ENCODE measurements at regions not wholly inside any gene's neighbourhood (a gene's known extent, or its start where the extent isn't known, plus 50 kb on each side); places are given as distances from the start of the nearest gene placed in this dataset.

DNA sequence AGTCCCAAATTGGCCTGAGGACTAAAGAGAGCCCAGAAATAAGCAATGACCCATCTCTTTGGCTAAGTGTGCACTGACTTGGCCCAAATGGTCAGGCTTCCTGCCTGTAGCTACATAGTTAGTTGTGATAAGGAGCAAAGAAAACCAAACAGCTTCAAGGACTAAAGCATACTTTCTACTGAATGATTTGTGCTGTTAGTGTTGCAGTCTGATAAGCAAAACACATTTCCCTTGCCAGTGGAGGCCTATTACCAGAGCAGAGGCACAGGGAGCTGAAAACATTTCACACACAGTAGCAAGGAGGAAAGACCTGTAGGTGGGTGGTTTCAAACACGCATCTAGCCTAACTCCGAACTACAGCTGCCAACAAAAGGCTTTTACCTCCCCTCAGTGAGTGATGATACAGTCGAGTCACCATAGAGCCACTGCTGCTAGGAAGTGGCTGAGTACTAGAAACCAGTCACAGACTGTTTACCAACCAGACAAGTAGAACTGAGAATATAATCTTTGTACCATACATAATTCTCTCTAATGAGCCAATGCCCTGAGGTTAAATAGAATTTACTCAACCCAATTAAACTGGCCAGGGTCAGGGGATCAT, 222.3 kb upstream of the THBS1 start:
- DNase-seq (ENCODE audit: low read depth, low spot score) (peak; percentile 97), FAIRE-seq (peak; percentile 53)
- dilution Hi-C loops (cut with MboI; ENCODE audit: extremely low pct_ligation_motif_present, low sequenced_read_pairs) = loop anchor here (25.0 kb wide), 1 partner anchor 171 kb away; no protein-coding TSS in a partner anchor
- Histone ChIP-seq H3K79me2 (ENCODE audit: control insufficient read depth, insufficient read depth, low read length) (no peaks in the 10 kb centered on the region), H3K9ac (replicated peaks; ENCODE audit: extremely low read depth, insufficient read depth, low read length) (peak overlapping the region; percentile 31), H2AFZ (ENCODE audit: low read depth, low read length) (peak overlapping the region; percentile 16), H3K27ac (ENCODE audit: insufficient read depth, low read depth, low read length) (peak overlapping the region; percentile 100), H3K27me3 (ENCODE audit: control insufficient read depth in 2 of 2, insufficient read depth in 2 of 2, low read length in 2 of 2) (no peaks in the 10 kb centered on the region), H3K4me3 (replicated peaks in 1 of 3; ENCODE audit: insufficient read depth in 1 of 3, low read depth in 1 of 3, low read length in 3 of 3) (no peak overlapping the region), H3K36me3 (ENCODE audit: control insufficient read depth in 2 of 2, extremely low read depth in 1 of 2, insufficient read depth in 2 of 2, low read length in 2 of 2) (no peaks in the 10 kb centered on the region), H3K4me1 (ENCODE audit: control insufficient read depth, extremely low read depth, insufficient read depth, low read length) (peaks cover 63% of the 10 kb centered on the region), H3K4me2 (ENCODE audit: insufficient read depth, low read length) (no peak overlapping the region), H3K9me1 (replicated peaks; ENCODE audit: control insufficient read depth, extremely low read depth, insufficient read depth, low read length) (no peaks in the 10 kb centered on the region), H3K9me3 (replicated peaks; ENCODE audit: control insufficient read depth, insufficient read depth, low read length) (no peaks in the 10 kb centered on the region), H4K20me1 (replicated peaks; ENCODE audit: control insufficient read depth, extremely low read depth, insufficient read depth, low read length) (no peaks in the 10 kb centered on the region)
- ChIA-PET POLR2A (interaction anchor here (0.6 to 1.9 kb wide), 6 partner anchors 71 to 227 kb away, joined by 3 to 13 read pairs (median 4); partner anchors contain the start of gene THBS1), CTCF (interaction anchor here (0.7 to 4.0 kb wide), 4 partner anchors 44 to 659 kb away, joined by 3 to 18 read pairs (median 5); partner anchors contain the start of gene THBS1)
- TF ChIP-seq EZH2 (IDR thresholded peaks at IDR 0.05; ENCODE audit: borderline replicate concordance, low read depth, low read length, severe bottlenecking) (no peak), POLR2AphosphoS5 (IDR thresholded peaks at IDR 0.05; ENCODE audit: insufficient read depth, low read depth, low read length) (no peak), JUN (IDR thresholded peaks at IDR 0.05; ENCODE audit: borderline replicate concordance, insufficient read depth, insufficient read length, low read depth) (no peak), POLR2A (IDR thresholded peaks at IDR 0.05; ENCODE audit: low read depth, low read length) (peak; percentile 56), GATA2 (IDR thresholded peaks at IDR 0.05; ENCODE audit: insufficient read depth, insufficient read length, low read depth, low read length) (peak; percentile 23), FOS (IDR thresholded peaks at IDR 0.05; ENCODE audit: borderline replicate concordance, insufficient read depth, low read length) (no peak), MYC (IDR thresholded peaks at IDR 0.05; ENCODE audit: low read depth, low read length) (no peak)
- TF ChIP-seq, protein P1, sequence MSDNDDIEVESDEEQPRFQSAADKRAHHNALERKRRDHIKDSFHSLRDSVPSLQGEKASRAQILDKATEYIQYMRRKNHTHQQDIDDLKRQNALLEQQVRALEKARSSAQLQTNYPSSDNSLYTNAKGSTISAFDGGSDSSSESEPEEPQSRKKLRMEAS (IDR thresholded peaks at IDR 0.05; ENCODE audit: insufficient read depth, insufficient read length) = no peak
- TF ChIP-seq, protein P2, sequence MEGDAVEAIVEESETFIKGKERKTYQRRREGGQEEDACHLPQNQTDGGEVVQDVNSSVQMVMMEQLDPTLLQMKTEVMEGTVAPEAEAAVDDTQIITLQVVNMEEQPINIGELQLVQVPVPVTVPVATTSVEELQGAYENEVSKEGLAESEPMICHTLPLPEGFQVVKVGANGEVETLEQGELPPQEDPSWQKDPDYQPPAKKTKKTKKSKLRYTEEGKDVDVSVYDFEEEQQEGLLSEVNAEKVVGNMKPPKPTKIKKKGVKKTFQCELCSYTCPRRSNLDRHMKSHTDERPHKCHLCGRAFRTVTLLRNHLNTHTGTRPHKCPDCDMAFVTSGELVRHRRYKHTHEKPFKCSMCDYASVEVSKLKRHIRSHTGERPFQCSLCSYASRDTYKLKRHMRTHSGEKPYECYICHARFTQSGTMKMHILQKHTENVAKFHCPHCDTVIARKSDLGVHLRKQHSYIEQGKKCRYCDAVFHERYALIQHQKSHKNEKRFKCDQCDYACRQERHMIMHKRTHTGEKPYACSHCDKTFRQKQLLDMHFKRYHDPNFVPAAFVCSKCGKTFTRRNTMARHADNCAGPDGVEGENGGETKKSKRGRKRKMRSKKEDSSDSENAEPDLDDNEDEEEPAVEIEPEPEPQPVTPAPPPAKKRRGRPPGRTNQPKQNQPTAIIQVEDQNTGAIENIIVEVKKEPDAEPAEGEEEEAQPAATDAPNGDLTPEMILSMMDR (IDR thresholded peaks at IDR 0.05; ENCODE audit: extremely low read depth in 1 of 2, insufficient read depth in 1 of 2, low read depth in 1 of 2, low read length in 2 of 2) = no peak
- BruUV-seq (replicated peaks) = TSS peak; percentile 5
- intact Hi-C loops (cut with micrococcal nuclease) = loop anchor here (1.0 kb wide), 1 partner anchor 222 kb away; no protein-coding TSS in a partner anchor

Data from endothelial cell of umbilical vein (primary cell).